ENCODE measurements at regions not wholly inside any gene's neighbourhood (a gene's known extent, or its start where the extent isn't known, plus 50 kb on each side); places are given as distances from the start of the nearest gene placed in this dataset.

DNA sequence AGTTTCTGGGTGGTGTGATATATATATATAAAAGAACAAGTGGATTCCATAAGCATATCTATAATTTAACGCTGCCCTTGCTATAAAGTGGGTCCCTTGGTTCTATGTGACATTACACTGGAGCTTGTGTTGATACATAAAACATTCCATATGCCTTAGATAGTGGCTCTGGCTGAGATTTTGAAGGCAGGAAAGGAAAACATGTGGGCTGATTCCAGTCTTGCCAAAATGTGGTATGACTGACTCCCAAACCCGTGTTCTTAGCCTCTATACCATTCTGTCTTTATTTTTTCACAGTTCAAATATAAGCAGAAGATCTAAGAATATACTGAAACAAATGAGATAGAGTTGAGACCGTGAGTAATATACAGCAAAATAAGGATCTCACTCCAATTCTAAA lies 522.8 kb upstream of the LRRC4C start:
- H3K4me2 ChIP-seq (ENCODE audit: low read length), result no peak overlapping the region

DNA sequence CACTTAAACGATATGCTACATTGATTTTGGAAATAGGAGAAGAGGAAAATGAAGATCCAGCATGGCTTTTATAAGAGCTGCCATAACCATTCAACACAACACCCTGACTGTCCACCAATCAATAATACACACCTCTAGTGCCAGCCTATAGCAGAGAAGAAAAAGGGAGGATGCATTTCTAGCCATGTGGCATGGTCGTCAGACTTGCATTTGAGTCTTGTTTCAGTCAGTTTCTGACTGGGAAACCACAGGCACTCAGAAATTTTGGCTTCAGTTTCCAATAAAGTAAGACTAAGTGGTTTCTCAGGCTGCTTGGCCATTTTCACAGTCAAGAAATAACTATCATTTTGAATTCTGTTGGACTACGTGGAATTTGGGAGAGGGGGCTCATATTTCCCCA lies 523.5 kb upstream of the LRRC4C start:
- H3K4me3 ChIP-seq (ENCODE audit: low read length), result no peak overlapping the region
- no peak overlapping the region for H3K27ac ChIP-seq (ENCODE audit: low read length)
- no peaks in the 10 kb centered on the region for H3K36me3 ChIP-seq (replicated peaks; ENCODE audit: low read depth, low read length)
- H2AFZ ChIP-seq (ENCODE audit: low read depth, low read length), result no peak overlapping the region
- no peaks in the 10 kb centered on the region for H3K27me3 ChIP-seq (ENCODE audit: low read depth, low read length)
- TF ChIP-seq, protein P1, sequence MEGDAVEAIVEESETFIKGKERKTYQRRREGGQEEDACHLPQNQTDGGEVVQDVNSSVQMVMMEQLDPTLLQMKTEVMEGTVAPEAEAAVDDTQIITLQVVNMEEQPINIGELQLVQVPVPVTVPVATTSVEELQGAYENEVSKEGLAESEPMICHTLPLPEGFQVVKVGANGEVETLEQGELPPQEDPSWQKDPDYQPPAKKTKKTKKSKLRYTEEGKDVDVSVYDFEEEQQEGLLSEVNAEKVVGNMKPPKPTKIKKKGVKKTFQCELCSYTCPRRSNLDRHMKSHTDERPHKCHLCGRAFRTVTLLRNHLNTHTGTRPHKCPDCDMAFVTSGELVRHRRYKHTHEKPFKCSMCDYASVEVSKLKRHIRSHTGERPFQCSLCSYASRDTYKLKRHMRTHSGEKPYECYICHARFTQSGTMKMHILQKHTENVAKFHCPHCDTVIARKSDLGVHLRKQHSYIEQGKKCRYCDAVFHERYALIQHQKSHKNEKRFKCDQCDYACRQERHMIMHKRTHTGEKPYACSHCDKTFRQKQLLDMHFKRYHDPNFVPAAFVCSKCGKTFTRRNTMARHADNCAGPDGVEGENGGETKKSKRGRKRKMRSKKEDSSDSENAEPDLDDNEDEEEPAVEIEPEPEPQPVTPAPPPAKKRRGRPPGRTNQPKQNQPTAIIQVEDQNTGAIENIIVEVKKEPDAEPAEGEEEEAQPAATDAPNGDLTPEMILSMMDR (IDR thresholded peaks at IDR 0.05; ENCODE audit: low read depth, low read length), result no peak
- no peak for TF ChIP-seq EZH2phosphoT487 (IDR thresholded peaks at IDR 0.05; ENCODE audit: low read depth)
- H4K20me1 ChIP-seq (ENCODE audit: insufficient read depth, low read length), result no peaks in the 10 kb centered on the region
- peaks cover 10% of the 10 kb centered on the region for H3K4me1 ChIP-seq (ENCODE audit: low read length)
- no peak overlapping the region for H3K9ac ChIP-seq (ENCODE audit: low read length)
- no peaks in the 10 kb centered on the region for H3K79me2 ChIP-seq (ENCODE audit: low read length)
- no peaks in the 10 kb centered on the region for H3K9me3 ChIP-seq (ENCODE audit: insufficient read depth, low read length)
- H3K4me2 ChIP-seq (ENCODE audit: low read length), result no peak overlapping the region

More for the DNA sequence above, 522.8 kb upstream of the LRRC4C start:
- Histone ChIP-seq H3K27ac (ENCODE audit: low read length) (no peak overlapping the region), H3K9ac (ENCODE audit: low read length) (no peak overlapping the region), H3K36me3 (replicated peaks; ENCODE audit: low read depth, low read length) (no peaks in the 10 kb centered on the region), H3K4me3 (ENCODE audit: low read length) (no peak overlapping the region), H3K27me3 (ENCODE audit: low read depth, low read length) (no peaks in the 10 kb centered on the region), H3K4me1 (ENCODE audit: low read length) (peaks cover 10% of the 10 kb centered on the region; the same call in 1 of the 2 replicates), H3K79me2 (ENCODE audit: low read length) (no peaks in the 10 kb centered on the region), H2AFZ (ENCODE audit: low read depth, low read length) (no peak overlapping the region), H3K9me3 (ENCODE audit: insufficient read depth, low read length) (no peaks in the 10 kb centered on the region), H4K20me1 (ENCODE audit: insufficient read depth, low read length) (no peaks in the 10 kb centered on the region)
- no peak for TF ChIP-seq EZH2phosphoT487 (IDR thresholded peaks at IDR 0.05; ENCODE audit: low read depth)
- TF ChIP-seq, protein P1 (IDR thresholded peaks at IDR 0.05; ENCODE audit: low read depth, low read length), result no peak

DNA sequence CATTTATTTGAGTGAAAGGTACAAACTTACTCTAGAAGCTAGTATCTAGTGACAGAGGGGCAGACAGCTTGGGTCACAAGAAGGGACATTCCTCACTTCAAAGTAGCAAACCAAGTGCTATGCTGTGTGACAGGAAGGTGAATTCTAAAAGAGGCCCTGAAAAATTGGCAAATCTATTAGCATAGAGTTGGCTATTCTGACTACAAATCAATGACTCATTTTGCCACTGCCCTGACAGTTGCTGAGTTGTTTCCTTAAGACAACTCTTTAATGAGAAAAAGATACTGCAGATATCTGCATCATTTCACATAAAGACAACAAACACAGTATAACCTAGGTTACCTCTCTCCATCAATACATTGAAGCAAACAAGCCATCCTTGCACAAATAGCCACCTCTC lies 524.0 kb upstream of the LRRC4C start:
- Histone ChIP-seq H3K9me3 (ENCODE audit: insufficient read depth, low read length) (no peaks in the 10 kb centered on the region), H3K9ac (ENCODE audit: low read length) (no peak overlapping the region), H3K36me3 (replicated peaks; ENCODE audit: low read depth, low read length) (no peaks in the 10 kb centered on the region), H3K4me2 (ENCODE audit: low read length) (no peak overlapping the region), H2AFZ (ENCODE audit: low read depth, low read length) (no peak overlapping the region), H3K27ac (ENCODE audit: low read length) (no peak overlapping the region), H3K4me1 (ENCODE audit: low read length) (peaks cover 10% of the 10 kb centered on the region), H3K79me2 (ENCODE audit: low read length) (no peaks in the 10 kb centered on the region), H3K4me3 (ENCODE audit: low read length) (no peak overlapping the region), H3K27me3 (ENCODE audit: low read depth, low read length) (no peaks in the 10 kb centered on the region), H4K20me1 (ENCODE audit: insufficient read depth, low read length) (no peaks in the 10 kb centered on the region)
- TF ChIP-seq, protein P1 (IDR thresholded peaks at IDR 0.05; ENCODE audit: low read depth, low read length), result no peak
- TF ChIP-seq EZH2phosphoT487 (IDR thresholded peaks at IDR 0.05; ENCODE audit: low read depth), result no peak

DNA sequence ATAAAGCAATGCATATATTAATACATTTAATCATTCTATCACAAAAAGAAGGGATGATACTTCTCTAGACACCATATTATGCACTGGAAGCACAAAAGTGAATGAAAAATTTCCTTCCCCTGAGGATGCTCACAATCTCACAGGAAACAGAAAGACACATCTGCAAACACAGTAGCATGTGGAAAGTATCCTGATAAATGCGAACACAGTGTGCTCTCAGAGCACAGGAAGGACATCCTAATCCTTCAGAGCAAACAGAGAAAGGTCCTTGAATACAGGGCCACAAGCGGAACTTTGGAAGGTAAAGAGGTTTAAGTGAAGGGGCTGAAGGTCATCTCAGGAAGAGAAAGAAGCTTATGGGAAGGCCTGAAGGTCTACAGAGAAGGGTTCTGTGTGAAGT lies 524.6 kb upstream of the LRRC4C start:
- no peak overlapping the region for H3K4me3 ChIP-seq (ENCODE audit: low read length)

More for the DNA sequence above, 524.6 kb upstream of the LRRC4C start:
- Histone ChIP-seq H3K4me1 (ENCODE audit: low read length) (peaks cover 10% of the 10 kb centered on the region), H3K9me3 (ENCODE audit: insufficient read depth, low read length) (no peaks in the 10 kb centered on the region), H3K4me2 (ENCODE audit: low read length) (no peak overlapping the region), H3K27ac (ENCODE audit: low read length) (no peak overlapping the region), H4K20me1 (ENCODE audit: insufficient read depth, low read length) (no peaks in the 10 kb centered on the region), H3K27me3 (ENCODE audit: low read depth, low read length) (no peaks in the 10 kb centered on the region), H3K9ac (ENCODE audit: low read length) (no peak overlapping the region), H3K36me3 (replicated peaks; ENCODE audit: low read depth, low read length) (no peaks in the 10 kb centered on the region), H3K79me2 (ENCODE audit: low read length) (no peaks in the 10 kb centered on the region), H2AFZ (ENCODE audit: low read depth, low read length) (no peak overlapping the region)
- TF ChIP-seq, protein P1 (IDR thresholded peaks at IDR 0.05; ENCODE audit: low read depth, low read length), result no peak
- TF ChIP-seq EZH2phosphoT487 (IDR thresholded peaks at IDR 0.05; ENCODE audit: low read depth), result no peak

All from OCI-LY3 (cell line).